Stimulated activated CD4-positive, alpha-beta T cell treated with anti-CD3 and anti-CD28 coated beads, Interleukin-2, amount 100 ng/mL, for 48 hours (primary cell): ENCODE measurements at regions not wholly inside any gene's neighbourhood (a gene's known extent, or its start where the extent isn't known, plus 50 kb on each side); places are given as distances from the start of the nearest gene placed in this dataset.
"Not testable (repeated sequence)": the region's sequence is repeated elsewhere in the genome, so short reads cannot be mapped to it uniquely, and the experiment has no call there.

Source experiments
- DNase-seq, 2 donors: peaks; one replicate each; pipeline ENCODE4 v3.0.0-alpha.2; 2020

DNA sequence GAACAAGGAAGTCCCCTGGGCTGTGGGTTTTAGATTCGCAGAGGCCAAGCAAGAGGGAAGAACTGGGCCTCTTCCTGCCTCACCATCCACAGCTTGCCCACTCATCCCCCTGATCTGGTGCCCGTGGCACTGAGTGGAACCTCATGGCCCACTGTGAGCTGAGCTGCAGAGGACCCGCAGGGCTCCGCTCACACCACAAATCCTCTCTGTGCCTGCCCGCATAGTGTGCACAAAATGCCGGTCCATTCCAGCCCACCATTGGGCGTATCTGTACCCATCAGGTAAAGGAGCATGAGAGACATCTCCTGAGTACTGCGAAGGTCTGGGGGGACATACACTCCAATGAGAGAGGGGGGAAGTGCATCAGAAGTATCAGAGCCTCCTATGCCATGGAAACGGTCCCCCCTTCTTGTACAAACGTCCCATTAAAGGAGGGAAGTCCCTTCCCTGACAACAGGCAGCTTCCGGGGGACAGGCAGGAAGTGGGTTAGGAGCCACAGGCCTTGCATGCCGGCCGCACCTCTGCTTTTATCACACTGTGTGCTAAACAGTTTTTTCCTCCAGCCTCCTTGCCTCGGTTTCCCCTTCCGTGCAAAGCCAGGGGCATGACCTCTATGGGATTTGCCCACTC, 309.4 kb upstream of the DIO3 start:
- no peak for DNase-seq

DNA sequence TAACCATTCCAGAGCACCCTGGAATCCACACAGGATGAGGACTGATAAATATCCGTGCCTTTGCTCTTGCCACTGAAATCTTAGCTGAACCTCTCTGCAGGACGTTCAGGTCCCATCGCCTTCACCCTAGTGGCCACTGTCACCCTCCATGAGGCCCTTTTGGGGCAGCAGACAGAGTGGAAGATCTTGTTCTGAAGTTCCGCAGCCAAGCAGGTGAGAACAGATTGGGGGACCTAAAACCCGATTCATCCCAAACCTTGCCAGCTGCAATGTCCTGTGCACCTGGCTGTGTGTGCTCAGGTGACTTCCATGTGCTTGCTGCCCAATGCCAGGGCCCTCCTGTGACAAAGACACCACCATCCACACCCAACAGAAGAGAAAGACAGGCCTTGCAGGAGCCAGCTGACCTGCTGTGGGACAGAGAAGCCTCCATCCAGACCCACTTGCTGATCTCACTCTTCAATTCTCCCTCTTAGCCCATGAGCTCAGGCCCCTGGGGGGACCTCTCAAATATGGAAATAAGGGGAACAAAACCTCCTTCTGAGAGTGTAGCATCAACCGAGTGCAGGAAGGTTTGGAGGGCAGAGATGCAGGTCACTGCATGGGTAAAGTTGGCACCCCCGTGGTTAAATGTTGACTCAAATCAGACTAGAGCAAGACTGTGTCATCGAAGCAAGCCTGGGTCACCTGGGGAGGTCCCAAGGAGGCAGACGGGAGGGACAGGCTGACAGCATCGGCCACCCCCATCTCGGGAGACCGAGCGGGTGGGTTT, 308.7 kb upstream of the DIO3 start:
- no peak for DNase-seq

DNA sequence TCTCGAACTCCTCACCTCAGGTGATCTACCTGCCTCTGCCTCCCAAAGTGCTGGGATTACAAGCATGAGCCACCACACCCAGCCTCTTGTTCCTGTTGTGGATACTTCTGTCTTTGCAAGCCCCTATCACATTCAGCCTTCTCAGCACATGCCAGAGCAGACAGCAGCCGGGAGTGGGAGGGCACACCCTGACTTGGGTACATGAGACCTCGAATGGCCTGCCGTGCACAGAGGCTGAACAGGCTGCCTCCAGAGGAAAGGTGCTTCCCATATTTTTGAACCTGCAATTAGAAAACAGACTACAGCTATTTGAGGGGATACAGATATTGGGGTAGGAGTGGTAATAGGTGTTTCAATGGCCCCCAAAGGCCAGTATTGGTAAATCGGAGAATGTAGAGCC, 307.3 kb upstream of the DIO3 start:
- no peak for DNase-seq

DNA sequence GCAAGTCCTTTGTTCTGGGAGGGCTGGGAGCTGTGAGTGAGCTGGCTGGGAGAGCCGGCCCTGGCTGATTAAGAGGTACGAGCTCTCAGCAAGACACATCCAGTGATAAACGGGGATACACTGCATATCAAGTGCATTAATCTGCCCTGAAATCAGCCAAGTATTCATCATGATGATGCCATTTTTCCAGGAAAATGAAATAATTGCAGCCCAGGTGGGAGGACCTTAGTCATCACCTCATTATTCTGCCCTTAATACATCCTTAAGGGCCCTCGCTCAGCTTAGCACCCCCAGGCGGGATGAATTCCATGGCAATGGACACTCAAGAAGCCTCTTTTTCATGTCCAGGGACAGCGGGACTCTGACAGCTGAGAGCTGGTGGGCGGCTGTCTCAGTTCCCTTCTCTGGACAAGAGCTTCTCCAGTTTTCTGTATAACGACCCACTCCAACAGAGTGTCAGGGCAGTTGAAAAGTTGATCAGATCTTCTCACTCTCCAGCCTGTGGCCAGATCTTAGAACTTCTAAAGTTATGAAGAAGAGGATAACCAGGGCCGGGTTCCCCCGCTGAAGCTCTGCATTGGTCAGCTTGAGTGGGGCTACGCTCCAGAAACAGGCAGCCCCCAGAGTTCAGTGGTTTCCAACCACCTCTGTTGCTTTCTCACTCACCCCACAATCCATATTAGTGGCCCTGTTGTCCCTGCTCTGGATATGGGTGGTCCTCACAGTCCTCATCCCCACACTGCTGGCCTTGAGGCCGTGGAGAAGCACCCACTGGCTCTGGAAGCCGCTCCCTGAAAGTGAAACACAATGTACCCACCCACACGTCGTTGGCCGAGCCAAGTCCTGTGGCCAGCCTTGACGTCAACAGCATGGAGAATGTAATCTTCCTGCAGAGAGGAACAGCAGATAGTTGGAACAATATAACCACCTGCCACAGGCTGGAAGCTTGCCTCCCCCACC, 306.2 kb upstream of the DIO3 start:
- DNase-seq: no peak

- no peak for DNase-seq
Observed at GRCh38 chr14:101255765-101256125, 305.6 kb upstream of the DIO3 start.

GRCh38 chr14:101256266-101256665, 305.0 kb upstream of the DIO3 start:
- no peak for DNase-seq

DNA sequence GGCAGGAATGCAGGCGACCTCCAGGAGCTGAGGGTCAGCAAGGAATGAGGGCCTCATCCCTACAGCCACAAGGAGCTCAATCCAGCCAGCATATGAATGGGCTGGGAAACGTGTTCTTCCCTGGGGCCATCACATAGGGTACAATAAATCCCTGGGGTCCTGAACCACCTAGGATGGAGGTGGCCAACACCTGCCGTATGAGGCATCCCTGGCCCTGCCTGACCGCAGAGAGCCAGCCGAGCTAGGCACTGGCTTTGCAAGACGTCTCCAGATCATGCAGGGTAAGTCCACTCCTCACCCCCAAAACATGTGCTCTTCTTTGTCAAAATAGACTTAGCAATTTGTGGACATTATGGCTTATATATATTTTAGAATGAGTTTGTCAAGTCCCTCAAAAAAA, 303.7 kb upstream of the DIO3 start:
- DNase-seq: no peak

DNA sequence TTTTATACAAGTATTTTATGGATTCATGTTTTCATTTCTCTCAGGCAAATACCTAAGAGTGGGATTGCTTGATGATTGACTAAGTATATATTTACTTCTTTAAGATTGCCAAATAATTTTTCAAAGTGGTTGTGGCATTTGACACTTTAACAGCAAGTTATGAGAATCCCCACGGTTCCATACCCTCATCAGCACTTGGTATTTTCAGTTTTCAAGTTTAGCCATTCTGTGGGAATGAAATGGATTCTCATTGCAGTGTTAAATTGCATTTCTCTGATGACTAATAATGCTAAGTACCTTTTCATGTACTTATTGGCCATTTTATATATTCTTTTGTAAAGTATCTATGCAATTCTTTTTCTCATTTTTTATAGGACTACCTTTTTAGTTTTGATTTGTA, 301.5 kb upstream of the DIO3 start:
- no peak for DNase-seq

DNA sequence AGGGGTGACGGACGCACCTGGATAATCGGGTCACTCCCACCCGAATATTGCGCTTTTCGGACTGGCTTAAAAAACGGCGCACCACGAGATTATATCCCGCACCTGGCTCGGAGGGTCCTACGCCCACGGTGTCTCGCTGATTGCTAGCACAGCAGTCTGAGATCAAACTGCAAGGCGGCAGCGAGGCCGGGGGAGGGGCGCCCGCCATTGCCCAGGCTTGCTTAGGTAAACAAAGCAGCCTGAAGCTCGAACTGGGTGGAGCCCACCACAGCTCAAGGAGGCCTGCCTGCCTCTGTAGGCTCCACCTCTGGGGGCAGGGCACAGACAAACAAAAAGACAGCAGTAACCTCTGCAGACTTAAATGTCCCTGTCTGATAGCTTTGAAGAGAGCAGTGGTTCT, 294.9 kb upstream of the DIO3 start:
- DNase-seq: not testable (repeated sequence)

DNA sequence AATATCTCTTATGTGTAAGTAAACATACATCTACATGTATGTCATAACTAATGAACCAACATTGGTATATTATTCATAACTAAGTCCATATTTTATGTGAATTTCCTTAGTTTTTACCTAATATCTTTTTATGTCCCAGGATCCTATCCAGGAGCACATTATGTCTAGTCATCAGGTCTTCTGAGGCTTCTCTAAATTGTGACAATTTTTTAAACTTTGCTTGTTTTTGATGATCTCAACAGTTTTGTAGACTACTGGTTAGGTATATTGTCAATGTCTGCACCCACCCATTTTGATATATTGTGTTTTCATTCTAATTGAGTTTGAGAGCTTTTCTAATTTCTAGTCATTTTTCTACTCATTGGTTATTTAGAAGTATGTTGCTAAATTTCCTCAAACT, 288.2 kb upstream of the DIO3 start:
- DNase-seq: no peak

DNA sequence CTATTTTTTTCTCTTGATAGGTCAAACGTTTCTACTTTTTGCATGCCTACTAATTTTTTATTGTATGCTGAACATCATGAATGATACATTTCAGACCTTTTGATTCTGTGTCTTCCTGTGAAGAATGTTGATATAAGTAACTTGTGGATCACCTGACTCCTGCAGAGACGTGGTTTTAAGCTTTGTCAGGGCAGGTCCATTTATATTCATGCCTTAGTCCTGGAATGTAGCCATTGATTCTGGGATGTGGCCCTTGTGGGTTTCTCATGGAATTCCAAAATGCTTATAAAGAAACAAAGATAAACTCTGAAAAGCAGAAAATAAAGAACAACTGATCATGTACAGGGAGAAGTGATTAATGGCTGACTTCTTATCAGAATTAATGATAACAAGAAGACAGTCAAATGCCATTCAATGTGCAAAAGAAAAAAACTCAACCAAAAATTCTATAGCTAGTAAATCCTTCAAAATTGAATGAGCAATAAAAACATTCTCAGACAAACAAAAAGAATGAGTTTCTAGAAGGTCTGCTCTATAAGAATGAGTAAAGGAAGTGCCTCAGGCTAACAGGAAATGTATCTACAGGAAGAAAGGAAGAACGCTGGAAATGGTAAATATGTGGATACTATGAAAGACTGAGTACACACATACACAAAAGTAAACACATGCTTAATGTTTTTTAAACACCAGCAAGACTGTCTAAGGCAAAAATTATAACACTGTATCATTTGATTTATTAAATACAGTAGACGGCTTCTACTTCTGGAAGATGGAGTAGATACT, 284.8 kb upstream of the DIO3 start:
- DNase-seq: no peak

DNA sequence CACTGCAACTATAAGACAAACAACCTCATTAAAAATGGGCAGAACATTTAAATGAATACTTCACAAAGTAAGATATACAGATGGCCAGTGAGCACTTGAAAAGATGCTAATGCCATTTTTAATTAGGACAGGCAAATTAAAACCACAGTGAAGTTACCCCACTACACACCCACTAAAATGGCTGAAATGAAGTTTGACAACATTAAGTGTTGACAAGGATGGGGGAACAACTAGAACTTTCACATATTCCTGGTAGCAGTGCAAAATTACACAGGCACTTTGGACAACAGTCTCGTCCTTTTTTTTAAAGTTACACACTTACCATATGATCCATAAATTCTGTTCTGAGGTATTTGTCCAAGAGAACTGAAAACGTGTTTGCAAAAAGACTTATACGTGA, 278.9 kb upstream of the DIO3 start:
- DNase-seq: no peak

GRCh38 chr14:101284711-101285110, 276.6 kb upstream of the DIO3 start:
- DNase-seq: no peak

- no peak for DNase-seq
Observed at GRCh38 chr14:101286271-101287018, 274.9 kb upstream of the DIO3 start.

DNA sequence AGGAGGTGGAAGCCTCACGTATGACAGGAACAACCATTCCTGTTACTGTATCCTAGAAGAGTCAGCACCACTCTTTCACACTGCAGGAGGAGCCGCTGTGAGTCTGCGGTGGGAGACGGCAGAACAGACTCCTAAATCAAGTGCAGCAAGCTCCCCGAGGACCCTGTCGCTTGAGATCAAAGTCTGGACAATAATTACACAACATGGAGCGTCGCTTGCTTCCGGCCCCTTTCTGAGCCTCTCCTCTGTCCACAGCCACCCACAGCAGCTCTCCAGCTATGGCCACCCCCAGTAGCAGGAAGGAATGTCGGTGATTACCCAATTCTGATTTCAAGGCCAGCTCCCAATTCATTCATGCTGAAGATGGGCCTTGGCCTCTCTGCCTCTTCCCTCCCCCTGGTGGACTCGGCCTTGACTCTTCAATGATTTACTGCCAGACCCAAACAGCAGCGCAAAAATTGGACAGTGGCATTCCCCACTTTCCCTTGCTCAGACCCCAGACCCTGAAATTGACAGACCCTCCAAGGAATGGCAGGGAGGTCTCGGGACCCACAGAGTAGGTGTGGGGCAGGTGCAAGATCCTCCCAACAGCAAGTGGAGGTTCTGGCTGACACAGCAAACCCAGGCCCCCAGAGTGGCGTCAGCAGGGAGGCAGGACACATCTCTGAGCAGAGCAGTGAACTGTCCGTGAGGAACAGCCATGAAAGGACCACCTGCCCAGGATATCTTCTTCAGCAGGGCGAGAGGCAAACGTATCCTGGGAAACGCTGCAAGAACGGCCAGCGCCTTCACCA, 272.7 kb upstream of the DIO3 start:
- no peak for DNase-seq

GRCh38 chr14:101289230-101289690, 272.0 kb upstream of the DIO3 start:
- DNase-seq: no peak

DNA sequence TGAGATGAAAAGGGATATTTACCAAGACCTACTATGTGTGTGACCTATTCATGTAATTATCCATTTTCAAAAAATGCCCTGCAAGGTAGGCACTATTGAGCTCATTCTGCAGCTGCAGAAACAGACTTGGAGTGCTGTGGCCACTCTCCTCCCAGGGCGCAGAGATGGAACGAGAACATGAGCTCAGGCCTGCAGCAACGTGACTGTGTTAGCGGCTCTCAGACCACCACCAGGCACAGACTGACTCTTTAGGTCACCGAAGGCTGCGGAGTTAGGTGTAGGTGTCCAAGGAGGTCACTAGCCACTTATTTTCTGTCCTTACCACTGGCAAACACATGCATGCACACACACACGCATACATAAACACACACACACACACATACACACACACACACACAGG, 271.4 kb upstream of the DIO3 start:
- DNase-seq: no peak

DNA sequence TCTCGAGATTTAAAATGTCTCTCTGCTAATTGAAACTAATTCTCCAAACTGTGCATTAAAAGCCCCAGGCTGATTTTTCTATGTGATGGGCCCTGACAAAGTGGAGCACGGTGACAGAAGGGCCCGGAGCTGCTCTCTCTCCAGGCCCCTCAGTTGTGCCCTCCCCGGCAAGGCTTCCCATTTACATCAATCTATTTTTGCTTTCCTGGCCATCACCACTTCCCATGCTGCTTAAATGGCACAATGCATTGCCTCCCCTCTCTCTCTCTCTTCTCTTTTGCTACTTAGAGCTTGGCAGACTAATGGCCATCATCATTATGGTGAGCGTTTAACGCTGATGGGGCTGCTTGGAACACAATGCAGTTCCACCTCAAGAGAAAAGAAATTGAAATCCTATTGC, 270.7 kb upstream of the DIO3 start:
- DNase-seq: no peak

- no peak for DNase-seq
Observed at GRCh38 chr14:101291390-101291789, 269.9 kb upstream of the DIO3 start.

DNA sequence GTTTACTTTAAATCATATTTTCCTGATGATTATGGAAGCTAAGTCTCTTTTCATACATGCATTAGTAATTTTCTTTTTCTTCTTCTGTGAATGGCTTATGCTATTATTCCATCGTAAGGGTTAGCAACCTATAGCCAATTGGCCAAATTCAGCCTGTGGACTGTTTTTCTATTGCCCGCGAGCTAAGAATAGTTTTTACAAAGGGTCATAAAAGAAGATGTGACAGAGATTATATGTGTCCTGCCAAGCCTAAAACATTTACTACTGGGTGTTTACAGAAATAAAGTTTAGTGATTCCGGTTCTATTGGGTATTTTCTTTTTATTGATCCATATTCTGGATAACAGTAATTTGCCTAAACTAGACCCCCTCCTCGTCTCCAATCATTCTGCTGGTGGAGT, 268.8 kb upstream of the DIO3 start:
- no peak for DNase-seq

DNA sequence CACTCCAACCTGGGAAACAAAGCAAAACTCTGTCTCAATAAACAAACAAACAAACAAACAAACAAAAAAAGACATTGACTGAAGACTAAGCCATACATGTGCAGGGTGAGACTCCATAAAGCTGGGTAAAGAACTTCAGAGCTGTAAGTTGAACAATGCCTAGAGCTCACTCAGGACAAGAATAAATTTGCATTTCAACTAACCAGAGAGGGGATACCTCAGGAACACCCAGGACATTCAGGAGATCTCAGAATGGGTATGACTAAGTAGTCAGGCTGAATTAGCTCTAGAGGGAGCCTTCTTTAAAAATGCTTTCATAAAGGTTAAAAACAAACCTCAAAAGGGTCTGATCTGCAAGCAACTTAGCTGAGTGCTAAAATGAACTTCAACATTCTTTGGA, 267.7 kb upstream of the DIO3 start:
- DNase-seq: no peak
